ENCODE measurements at regions not wholly inside any gene's neighbourhood (a gene's known extent, or its start where the extent isn't known, plus 50 kb on each side); places are given as distances from the start of the nearest gene placed in this dataset.

DNA sequence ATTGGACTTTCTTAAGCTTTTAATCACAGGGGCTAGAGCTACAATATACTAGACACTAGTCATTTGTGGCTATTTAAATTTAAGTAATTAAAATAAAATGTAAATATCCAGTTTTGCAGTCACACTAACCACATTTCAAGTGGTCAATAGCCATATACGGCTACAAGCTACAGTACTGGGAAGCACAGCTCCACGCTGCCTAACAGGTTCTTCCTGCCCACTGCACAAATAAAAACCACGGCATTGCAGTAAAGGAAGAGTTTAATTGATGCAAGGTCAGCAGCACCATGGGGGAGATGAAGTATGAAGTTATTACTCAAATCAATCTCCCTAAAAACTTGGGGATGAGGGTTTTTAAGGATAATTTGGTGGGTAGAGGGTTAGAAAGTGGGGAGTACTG is 134.1 kb downstream of the LURAP1L start:
- Histone ChIP-seq H3K9me3 (no peaks in the 10 kb centered on the region), H3K36me3 (replicated peaks) (no peaks in the 10 kb centered on the region), H3K4me1 (no peaks in the 10 kb centered on the region), H3K4me3 (no peak overlapping the region), H3K27me3 (ENCODE audit: low read depth) (no peaks in the 10 kb centered on the region)
- no peak for DNase-seq (ENCODE audit: low spot score in 2 of 2)
- in situ Hi-C loops (cut with MboI; ENCODE audit: low sequenced_read_pairs), result no loop called here

GRCh38 chr9:12915366-12915954 is 140.6 kb downstream of the LURAP1L start:
- in situ Hi-C loops (cut with MboI; ENCODE audit: low sequenced_read_pairs), result no loop called here
- Histone ChIP-seq H3K9me3 (no peaks in the 10 kb centered on the region), H3K4me3 (no peak overlapping the region), H3K36me3 (replicated peaks) (no peaks in the 10 kb centered on the region), H3K4me1 (peaks cover 8% of the 10 kb centered on the region), H3K27me3 (ENCODE audit: low read depth) (no peaks in the 10 kb centered on the region)
- no peak for DNase-seq (ENCODE audit: low spot score in 2 of 2)

- in situ Hi-C loops (cut with MboI; ENCODE audit: low sequenced_read_pairs), result no loop called here
- H3K27me3 ChIP-seq (ENCODE audit: low read depth), result no peaks in the 10 kb centered on the region
- H3K4me1 ChIP-seq, result peaks cover 8% of the 10 kb centered on the region
- DNase-seq (ENCODE audit: low spot score in 2 of 2), result peak; percentile 9 to 10
- no peaks in the 10 kb centered on the region for H3K9me3 ChIP-seq
- H3K4me3 ChIP-seq, result no peak overlapping the region
- H3K36me3 ChIP-seq (replicated peaks), result no peaks in the 10 kb centered on the region
Observed at GRCh38 chr9:12916042-12916441, 141.2 kb downstream of the LURAP1L start.

DNA sequence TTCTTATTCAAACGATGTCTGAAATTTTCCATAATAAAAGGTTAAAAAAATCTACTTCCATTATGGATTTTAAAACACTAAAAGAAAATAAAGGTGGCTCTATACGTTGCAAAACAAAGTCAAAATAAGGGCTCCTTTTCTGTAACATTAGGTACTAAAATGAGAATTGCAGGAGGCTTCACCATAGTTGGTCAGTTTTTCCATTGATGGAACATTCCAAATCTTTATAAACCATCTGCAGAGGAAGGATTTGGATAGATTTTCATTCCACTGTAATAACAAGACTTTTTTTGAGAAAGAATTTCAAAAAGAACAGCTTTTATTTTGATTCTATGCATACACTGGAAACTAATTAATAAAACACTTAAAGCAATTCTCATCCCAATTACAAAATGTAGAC is 145.6 kb downstream of the LURAP1L start:
- in situ Hi-C loops (cut with MboI; ENCODE audit: low sequenced_read_pairs), result no loop called here
- no peaks in the 10 kb centered on the region for H3K36me3 ChIP-seq (replicated peaks)
- peak in 1 of 2 experiments; percentile 6 for DNase-seq (ENCODE audit: low spot score in 2 of 2)
- H3K4me3 ChIP-seq, result no peak overlapping the region
- peaks cover 8% of the 10 kb centered on the region for H3K4me1 ChIP-seq
- H3K9me3 ChIP-seq, result no peaks in the 10 kb centered on the region
- H3K27me3 ChIP-seq (ENCODE audit: low read depth), result no peaks in the 10 kb centered on the region

- no peak overlapping the region for H3K4me3 ChIP-seq
- H3K4me1 ChIP-seq, result peaks cover 8% of the 10 kb centered on the region
- in situ Hi-C loops (cut with MboI; ENCODE audit: low sequenced_read_pairs), result no loop called here
- no peaks in the 10 kb centered on the region for H3K27me3 ChIP-seq (ENCODE audit: low read depth)
- DNase-seq (ENCODE audit: low spot score in 2 of 2), result no peak
- no peaks in the 10 kb centered on the region for H3K36me3 ChIP-seq (replicated peaks)
- no peaks in the 10 kb centered on the region; the same call in 1 of the 2 replicates for H3K9me3 ChIP-seq
Observed at GRCh38 chr9:12921621-12922020, 146.8 kb downstream of the LURAP1L start.

DNA sequence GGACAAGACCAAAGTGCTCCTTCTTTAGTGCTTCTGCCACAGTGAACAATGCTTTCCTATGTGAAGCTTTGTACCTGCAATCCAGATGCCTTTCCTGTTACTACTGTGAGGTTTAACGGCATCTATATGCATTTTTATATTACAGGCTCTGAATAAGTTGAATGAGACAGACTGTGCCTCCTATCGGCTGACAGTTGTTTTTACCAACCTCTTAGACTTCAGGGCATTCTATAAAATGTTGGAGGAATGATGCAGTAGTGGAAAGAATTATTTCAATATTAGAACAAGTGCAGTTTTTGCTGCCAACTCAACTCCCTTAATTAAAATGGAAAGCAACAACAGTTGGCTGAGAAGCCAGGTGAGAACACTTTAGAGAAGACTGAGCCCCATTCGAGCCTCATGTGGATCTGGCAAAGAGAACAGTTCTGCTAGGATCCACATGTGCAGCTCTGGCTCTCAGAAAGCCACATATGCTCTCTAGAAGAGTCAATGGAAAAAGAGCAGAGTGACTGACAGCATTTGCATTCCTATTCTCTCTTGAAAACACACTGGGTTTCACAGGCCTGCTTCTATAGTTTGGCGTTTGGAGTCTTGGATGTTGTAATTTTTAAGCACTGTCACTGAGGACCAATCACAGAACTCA is 147.5 kb downstream of the LURAP1L start:
- Histone ChIP-seq H3K36me3 (replicated peaks) (no peaks in the 10 kb centered on the region), H3K9me3 (no peaks in the 10 kb centered on the region; the same call in 1 of the 2 replicates), H3K4me3 (no peak overlapping the region), H3K27me3 (ENCODE audit: low read depth) (no peaks in the 10 kb centered on the region), H3K4me1 (peaks cover 8% of the 10 kb centered on the region)
- DNase-seq (ENCODE audit: low spot score in 2 of 2), result no peak
- in situ Hi-C loops (cut with MboI; ENCODE audit: low sequenced_read_pairs), result no loop called here

DNA sequence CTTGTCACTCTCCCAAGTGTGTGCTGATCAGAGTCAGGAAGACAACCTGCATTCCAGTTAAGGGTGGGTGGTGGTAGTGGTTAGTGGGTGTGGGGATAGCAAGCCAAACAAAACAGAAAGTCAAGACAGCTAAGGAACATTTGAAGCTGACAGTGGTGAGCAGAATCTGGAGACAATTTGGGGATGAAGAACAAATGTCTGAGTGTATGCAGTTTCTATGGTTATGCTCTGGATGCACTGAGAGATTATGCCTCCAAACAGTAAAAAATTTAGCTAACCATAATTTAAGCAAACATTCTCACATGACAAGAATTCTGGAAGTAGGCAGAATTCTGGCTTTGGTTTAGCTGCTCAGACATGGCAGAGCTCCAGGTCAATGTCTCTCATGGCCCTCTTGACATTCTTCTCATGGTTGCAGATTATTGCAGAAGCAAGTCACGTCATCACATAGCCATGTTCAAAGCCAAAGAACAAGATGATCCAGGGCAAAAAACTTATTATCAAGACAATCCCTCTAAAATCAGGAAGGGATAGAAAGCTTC is 148.7 kb downstream of the LURAP1L start:
- in situ Hi-C loops (cut with MboI; ENCODE audit: low sequenced_read_pairs), result no loop called here
- H3K9me3 ChIP-seq, result no peaks in the 10 kb centered on the region; the same call in 1 of the 2 replicates
- no peak for DNase-seq (ENCODE audit: low spot score in 2 of 2)
- H3K4me1 ChIP-seq, result peaks cover 8% of the 10 kb centered on the region
- H3K4me3 ChIP-seq, result no peak overlapping the region
- H3K36me3 ChIP-seq (replicated peaks), result no peaks in the 10 kb centered on the region
- H3K27me3 ChIP-seq (ENCODE audit: low read depth), result no peaks in the 10 kb centered on the region

- in situ Hi-C loops (cut with MboI; ENCODE audit: low sequenced_read_pairs), result no loop called here
- Histone ChIP-seq H3K9me3 (no peaks in the 10 kb centered on the region; the same call in 1 of the 2 replicates), H3K36me3 (replicated peaks) (no peaks in the 10 kb centered on the region), H3K4me1 (peaks cover 5% of the 10 kb centered on the region), H3K27me3 (ENCODE audit: low read depth) (no peaks in the 10 kb centered on the region), H3K4me3 (no peak overlapping the region)
- DNase-seq (ENCODE audit: low spot score in 2 of 2), result no peak
Observed at GRCh38 chr9:12930906-12931305, 156.1 kb downstream of the LURAP1L start.

DNA sequence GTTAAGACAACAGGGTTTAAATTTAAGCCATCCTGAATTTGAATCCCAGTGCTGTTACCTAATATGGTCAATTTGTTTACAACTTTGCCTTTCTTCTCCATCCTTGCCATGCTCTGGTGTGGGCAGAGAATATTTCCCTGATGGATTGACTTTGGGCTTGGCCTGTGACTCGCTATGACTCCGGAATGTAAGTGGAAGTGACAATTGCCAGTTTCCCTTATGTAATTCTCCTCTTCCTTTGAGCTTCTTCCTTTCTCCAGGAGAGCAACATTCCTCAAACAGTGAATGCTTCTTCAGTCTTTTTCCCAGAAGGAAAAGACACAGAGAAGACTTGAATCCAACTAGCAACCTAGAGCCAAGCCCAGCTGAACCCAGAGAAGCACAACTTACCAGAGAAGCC is 159.1 kb downstream of the LURAP1L start:
- H3K27me3 ChIP-seq (ENCODE audit: low read depth), result no peaks in the 10 kb centered on the region
- H3K36me3 ChIP-seq (replicated peaks), result no peaks in the 10 kb centered on the region
- no peaks in the 10 kb centered on the region for H3K9me3 ChIP-seq
- in situ Hi-C loops (cut with MboI; ENCODE audit: low sequenced_read_pairs), result no loop called here
- DNase-seq (ENCODE audit: low spot score in 2 of 2), result no peak
- H3K4me1 ChIP-seq, result peaks cover 5% of the 10 kb centered on the region
- no peak overlapping the region for H3K4me3 ChIP-seq

DNA sequence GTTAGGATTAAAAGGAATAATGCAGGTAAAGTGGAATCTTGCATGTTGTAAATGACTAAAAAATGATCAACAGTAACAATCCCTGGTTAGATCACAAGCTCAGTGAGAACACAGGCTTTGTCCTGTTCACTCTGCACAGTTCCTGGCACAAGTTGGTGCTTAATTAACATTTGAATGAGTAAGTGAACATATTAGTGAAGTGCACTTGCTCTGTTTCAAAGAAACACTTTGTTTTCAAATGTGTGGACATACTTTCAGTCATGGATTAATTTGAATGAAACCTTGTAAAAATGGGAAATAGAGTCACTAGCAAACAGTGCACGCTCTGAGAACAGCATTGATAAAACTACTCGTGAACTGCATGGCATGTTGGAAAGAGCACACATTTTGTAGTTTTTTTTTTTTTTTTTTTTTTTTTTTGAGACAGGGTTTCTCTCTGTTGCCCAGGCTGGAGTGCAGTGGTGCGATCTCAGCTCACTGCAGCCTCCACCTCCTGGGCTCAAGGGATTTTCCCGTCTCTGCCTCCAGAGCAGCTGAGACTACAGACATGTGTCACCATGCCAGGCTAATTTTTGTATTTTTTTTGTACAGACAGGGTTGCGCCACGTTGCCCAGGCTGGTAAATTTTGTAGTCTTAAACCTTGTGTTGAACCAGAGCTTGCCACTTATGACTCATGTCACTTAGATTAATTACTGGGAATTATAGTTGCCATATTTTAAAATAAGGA is 159.9 kb downstream of the LURAP1L start:
- in situ Hi-C loops (cut with MboI; ENCODE audit: low sequenced_read_pairs), result no loop called here
- H3K9me3 ChIP-seq, result no peaks in the 10 kb centered on the region
- H3K4me1 ChIP-seq, result peaks cover 5% of the 10 kb centered on the region
- H3K36me3 ChIP-seq (replicated peaks), result no peaks in the 10 kb centered on the region
- no peak overlapping the region for H3K4me3 ChIP-seq
- peak; percentile 13 to 69 for DNase-seq (ENCODE audit: low spot score in 2 of 2)
- H3K27me3 ChIP-seq (ENCODE audit: low read depth), result no peaks in the 10 kb centered on the region

- H3K4me3 ChIP-seq, result no peak overlapping the region
- peaks cover 5% of the 10 kb centered on the region for H3K4me1 ChIP-seq
- H3K27me3 ChIP-seq (ENCODE audit: low read depth), result no peaks in the 10 kb centered on the region
- DNase-seq (ENCODE audit: low spot score in 2 of 2), result no peak
- H3K36me3 ChIP-seq (replicated peaks), result no peaks in the 10 kb centered on the region
- no peaks in the 10 kb centered on the region for H3K9me3 ChIP-seq
- in situ Hi-C loops (cut with MboI; ENCODE audit: low sequenced_read_pairs), result no loop called here
Observed at GRCh38 chr9:12935714-12936113, 160.9 kb downstream of the LURAP1L start.

- Histone ChIP-seq H3K27me3 (ENCODE audit: low read depth) (no peaks in the 10 kb centered on the region), H3K9me3 (peaks cover 6% of the 10 kb centered on the region; the same call in 1 of the 2 replicates), H3K36me3 (replicated peaks) (no peaks in the 10 kb centered on the region), H3K4me1 (no peaks in the 10 kb centered on the region), H3K4me3 (no peak overlapping the region)
- in situ Hi-C loops (cut with MboI; ENCODE audit: low sequenced_read_pairs), result no loop called here
- DNase-seq (ENCODE audit: low spot score in 2 of 2), result no peak
Observed at GRCh38 chr9:12954441-12954840, 179.6 kb downstream of the LURAP1L start.

- in situ Hi-C loops (cut with MboI; ENCODE audit: low sequenced_read_pairs), result no loop called here
- DNase-seq (ENCODE audit: low spot score in 2 of 2), result peak in 1 of 2 experiments; percentile 8
- Histone ChIP-seq H3K27me3 (ENCODE audit: low read depth) (no peaks in the 10 kb centered on the region), H3K4me1 (no peaks in the 10 kb centered on the region), H3K4me3 (no peak overlapping the region), H3K9me3 (peaks cover 6% of the 10 kb centered on the region; the same call in 1 of the 2 replicates), H3K36me3 (replicated peaks) (no peaks in the 10 kb centered on the region)
Observed at GRCh38 chr9:12955510-12956163, 180.8 kb downstream of the LURAP1L start.
